HUES64 (cell line): ENCODE measurements at regions not wholly inside any gene's neighbourhood (a gene's known extent, or its start where the extent isn't known, plus 50 kb on each side); places are given as distances from the start of the nearest gene placed in this dataset.
A peak's percentile ranks its signal among the peaks of the same experiment; 100 is the strongest.

Source experiments
- H3K27ac ChIP-seq: 2 replicates; pipeline ENCODE4 v1.7.0; 2013; ENCODE audit warnings: low read depth, low read length, inconsistent platforms
- H3K27me3 ChIP-seq: 2 replicates; pipeline ENCODE4 v1.6.1; 2013; ENCODE audit warnings: mild to moderate bottlenecking, low read length; ENCODE audit not compliant: insufficient read depth
- H3K36me3 ChIP-seq: 2 replicates; pipeline ENCODE4 v1.6.1; 2013; ENCODE audit warnings: mild to moderate bottlenecking, low read length; ENCODE audit not compliant: insufficient read depth
- H3K4me1 ChIP-seq: 2 replicates; pipeline ENCODE4 v1.6.1; 2013; ENCODE audit warnings: mild to moderate bottlenecking, low read length, moderate library complexity; ENCODE audit not compliant: insufficient read depth
- H3K4me3 ChIP-seq: 2 replicates; pipeline ENCODE4 v1.5.1; 2013; ENCODE audit warnings: mild to moderate bottlenecking, low read length, moderate library complexity
- H3K9ac ChIP-seq: 2 replicates; pipeline ENCODE4 v1.6.1; 2013; ENCODE audit warnings: mild to moderate bottlenecking, low read depth, low read length
- H3K9me3 ChIP-seq: 2 replicates; pipeline ENCODE4 v1.6.1; 2013; ENCODE audit warnings: low read depth, low read length; ENCODE audit not compliant: insufficient read depth
- WGBS: fragments of 150-250, 120-280 bp; methylation state at CpG from one replicate; pipeline ENCODE4 v1.1.7; 2013; ENCODE audit warnings: missing lambda C conversion rate; 5-methylcytosine and 5-hydroxymethylcytosine counted together

- WGBS, result 96% methylated on average over 6 of the region's 7 CpGs
These were observed 57.0 kb upstream of the FRMD1 start for GRCh38 chr6:168136001-168136400.

GRCh38 chr6:168134560-168135201 lies 55.7 kb upstream of the FRMD1 start:
- H3K4me3 ChIP-seq, result no peak overlapping the region

More at GRCh38 chr6:168136001-168136400, 57.0 kb upstream of the FRMD1 start:
- Histone ChIP-seq H3K27me3 (peaks cover 10% of the 10 kb centered on the region; the same call in 1 of the 2 replicates), H3K4me1 (peaks cover 8% of the 10 kb centered on the region), H3K9ac (no peak overlapping the region), H3K4me3 (no peak overlapping the region), H3K27ac (no peak overlapping the region), H3K9me3 (no peaks in the 10 kb centered on the region), H3K36me3 (no peaks in the 10 kb centered on the region)

GRCh38 chr6:168133687-168134559 lies 54.9 kb upstream of the FRMD1 start:
- Histone ChIP-seq H3K4me1 (peaks cover 8% of the 10 kb centered on the region), H3K27me3 (peaks cover 19% of the 10 kb centered on the region), H3K36me3 (no peaks in the 10 kb centered on the region), H3K9ac (no peak overlapping the region), H3K9me3 (no peaks in the 10 kb centered on the region), H3K4me3 (no peak overlapping the region), H3K27ac (no peak overlapping the region)
- WGBS, result 94% methylated on average over 16 of the region's 16 CpGs

More at GRCh38 chr6:168134560-168135201, 55.7 kb upstream of the FRMD1 start:
- Histone ChIP-seq H3K9ac (no peak overlapping the region), H3K4me1 (peaks cover 8% of the 10 kb centered on the region), H3K27ac (no peak overlapping the region), H3K27me3 (peaks cover 19% of the 10 kb centered on the region), H3K9me3 (no peaks in the 10 kb centered on the region), H3K36me3 (no peaks in the 10 kb centered on the region)
- 94% methylated on average over 16 of the region's 16 CpGs for WGBS

GRCh38 chr6:168133168-168133561 lies 54.2 kb upstream of the FRMD1 start:
- Histone ChIP-seq H3K4me1 (peaks cover 8% of the 10 kb centered on the region), H3K9me3 (no peaks in the 10 kb centered on the region), H3K4me3 (no peak overlapping the region), H3K27ac (no peak overlapping the region), H3K36me3 (no peaks in the 10 kb centered on the region), H3K9ac (no peak overlapping the region), H3K27me3 (peaks cover 19% of the 10 kb centered on the region)
- WGBS, result 45% methylated on average over 13 of the region's 13 CpGs

- Histone ChIP-seq H3K9me3 (no peaks in the 10 kb centered on the region), H3K27ac (no peak overlapping the region), H3K27me3 (peaks cover 19% of the 10 kb centered on the region), H3K4me3 (0 out of 2 replicates have a peak overlapping the region, but pooled peaks have one; percentile 13), H3K36me3 (no peaks in the 10 kb centered on the region), H3K9ac (no peak overlapping the region), H3K4me1 (peaks cover 8% of the 10 kb centered on the region)
- 17% methylated on average over 33 of the region's 34 CpGs for WGBS
These were observed 53.6 kb upstream of the FRMD1 start for GRCh38 chr6:168132531-168133167.

- Histone ChIP-seq H3K4me1 (peaks cover 8% of the 10 kb centered on the region), H3K9ac (no peak overlapping the region), H3K27me3 (peaks cover 19% of the 10 kb centered on the region), H3K4me3 (no peak overlapping the region), H3K9me3 (no peaks in the 10 kb centered on the region), H3K36me3 (no peaks in the 10 kb centered on the region), H3K27ac (no peak overlapping the region)
- 71% methylated on average over 20 of the region's 20 CpGs for WGBS
These were observed 52.7 kb upstream of the FRMD1 start for GRCh38 chr6:168131464-168132415.

GRCh38 chr6:168130697-168131371 lies 51.8 kb upstream of the FRMD1 start:
- Histone ChIP-seq H3K4me1 (peaks cover 8% of the 10 kb centered on the region), H3K9me3 (no peaks in the 10 kb centered on the region)
- 75% methylated on average over 14 of the region's 14 CpGs for WGBS

GRCh38 chr6:168130168-168130696 lies 51.2 kb upstream of the FRMD1 start:
- Histone ChIP-seq H3K4me3 (no peak overlapping the region), H3K27ac (no peak overlapping the region), H3K27me3 (peaks cover 19% of the 10 kb centered on the region), H3K4me1 (peaks cover 8% of the 10 kb centered on the region), H3K9ac (no peak overlapping the region), H3K36me3 (no peaks in the 10 kb centered on the region), H3K9me3 (no peaks in the 10 kb centered on the region)
- WGBS, result 92% methylated on average over 18 of the region's 18 CpGs

More at GRCh38 chr6:168130697-168131371, 51.8 kb upstream of the FRMD1 start:
- H3K4me3 ChIP-seq, result no peak overlapping the region
- H3K27ac ChIP-seq, result no peak overlapping the region
- no peaks in the 10 kb centered on the region for H3K36me3 ChIP-seq
- no peak overlapping the region for H3K9ac ChIP-seq
- peaks cover 19% of the 10 kb centered on the region for H3K27me3 ChIP-seq

GRCh38 chr6:168129292-168130167 lies 50.5 kb upstream of the FRMD1 start:
- Histone ChIP-seq H3K36me3 (no peaks in the 10 kb centered on the region), H3K9me3 (no peaks in the 10 kb centered on the region), H3K4me1 (peaks cover 9% of the 10 kb centered on the region), H3K4me3 (no peak overlapping the region), H3K27ac (no peak overlapping the region), H3K27me3 (peaks cover 19% of the 10 kb centered on the region), H3K9ac (no peak overlapping the region)
- WGBS, result 91% methylated on average over 40 of the region's 40 CpGs
